Endodermal cell (in vitro differentiated cells): ENCODE measurements at regions not wholly inside any gene's neighbourhood (a gene's known extent, or its start where the extent isn't known, plus 50 kb on each side); places are given as distances from the start of the nearest gene placed in this dataset.

Experiments used
- DNase-seq: peaks from one replicate; pipeline ENCODE4 v3.0.0-alpha.2; 2017
- H3K27ac ChIP-seq: 2 replicates; pipeline ENCODE4 v1.5.1; 2013; ENCODE audit warnings: mild to moderate bottlenecking, low read depth, low read length, moderate library complexity
- H3K27me3 ChIP-seq: 2 replicates; pipeline ENCODE4 v1.6.1; 2013; ENCODE audit warnings: mild to moderate bottlenecking, low read length, moderate library complexity; ENCODE audit not compliant: insufficient read depth, control insufficient read depth, poor library complexity, severe bottlenecking
- H3K36me3 ChIP-seq: 2 replicates; pipeline ENCODE4 v1.7.0; 2013; ENCODE audit warnings: mild to moderate bottlenecking, low read length, moderate library complexity; ENCODE audit not compliant: control insufficient read depth, insufficient read depth
- H3K4me1 ChIP-seq: one replicate; pipeline ENCODE4 v1.7.0; 2013; ENCODE audit warnings: low read length; ENCODE audit not compliant: control insufficient read depth, insufficient read depth
- H3K4me3 ChIP-seq: 2 replicates; pipeline ENCODE4 v1.5.1; 2013; ENCODE audit warnings: mild to moderate bottlenecking, low read length, moderate library complexity
- H3K9ac ChIP-seq: 2 replicates; pipeline ENCODE4 v1.6.1; 2013; ENCODE audit warnings: mild to moderate bottlenecking, low read length, moderate library complexity; ENCODE audit not compliant: poor library complexity, severe bottlenecking; ENCODE audit errors: extremely low read depth
- H3K9me3 ChIP-seq: 2 replicates; pipeline ENCODE4 v1.6.1; 2013; ENCODE audit warnings: mild to moderate bottlenecking, low read length, moderate library complexity; ENCODE audit not compliant: control insufficient read depth
- H3K27ac Mint-ChIP-seq: 2 replicates; pipeline ENCODE4 v1.8.0; 2020; ENCODE audit warnings: mixed read lengths
- H3K27me3 Mint-ChIP-seq: 2 replicates; pipeline ENCODE4 v1.8.0; 2021; ENCODE audit warnings: mild to moderate bottlenecking, mixed read lengths; ENCODE audit not compliant: insufficient read depth
- H3K36me3 Mint-ChIP-seq: 2 replicates; pipeline ENCODE4 v1.8.0; 2020; ENCODE audit warnings: low read depth, mixed read lengths
- H3K4me1 Mint-ChIP-seq: 2 replicates; pipeline ENCODE4 v1.8.0; 2020; ENCODE audit warnings: mixed read lengths
- H3K4me3 Mint-ChIP-seq: 2 replicates; pipeline ENCODE4 v1.8.0; 2020; ENCODE audit warnings: mild to moderate bottlenecking, moderate library complexity, mixed read lengths
- H3K9me3 Mint-ChIP-seq: 2 replicates; pipeline ENCODE4 v1.8.0; 2020; ENCODE audit warnings: mild to moderate bottlenecking, mixed read lengths
- CTCF ChIP-seq: fragments of 200-600 bp; sonication (generic); conservative IDR thresholded peaks from 2 replicates; pipeline ENCODE4 v1.5.0; 2021; ENCODE audit warnings: antibody characterized with exemption, mild to moderate bottlenecking
- WGBS, 2 experiments: methylation state at CpG; one replicate each; pipeline versions ENCODE4 v1.1.5 to v1.1.7; 2013; ENCODE audit warnings: missing lambda C conversion rate in 2 of 2, mixed read lengths in 1 of 2; ENCODE audit not compliant: insufficient coverage in 1 of 2, insufficient read length in 1 of 2; 5-methylcytosine and 5-hydroxymethylcytosine counted together

- H3K4me3 ChIP-seq = no peak overlapping the region
- peaks cover 6% of the 10 kb centered on the region for H3K27me3 Mint-ChIP-seq
These were observed 237.3 kb upstream of the ZMIZ1 start for GRCh38 chr10:78831461-78831860.

GRCh38 chr10:78832281-78832680 is 236.5 kb upstream of the ZMIZ1 start:
- H3K4me1 ChIP-seq = no peaks in the 10 kb centered on the region
- no peak overlapping the region for H3K27ac ChIP-seq
- no peak overlapping the region for H3K4me3 Mint-ChIP-seq
- no peaks in the 10 kb centered on the region for H3K36me3 Mint-ChIP-seq
- H3K27ac Mint-ChIP-seq = no peak overlapping the region
- WGBS, 2 experiments = 76 to 92% methylated on average over 2 of the region's 2 CpGs
- H3K9me3 Mint-ChIP-seq = peaks cover 16% of the 10 kb centered on the region
- H3K9me3 ChIP-seq = peaks cover 11% of the 10 kb centered on the region
- no peak overlapping the region for H3K9ac ChIP-seq
- H3K27me3 Mint-ChIP-seq = peaks cover 5% of the 10 kb centered on the region
- no peaks in the 10 kb centered on the region for H3K27me3 ChIP-seq
- peaks cover 2% of the 10 kb centered on the region for H3K4me1 Mint-ChIP-seq
- no peak overlapping the region for H3K4me3 ChIP-seq
- DNase-seq = no peak
- no peak for TF ChIP-seq CTCF
- H3K36me3 ChIP-seq = no peaks in the 10 kb centered on the region

More at GRCh38 chr10:78831461-78831860, 237.3 kb upstream of the ZMIZ1 start:
- H3K4me1 Mint-ChIP-seq = peaks cover 2% of the 10 kb centered on the region
- TF ChIP-seq CTCF = no peak
- no peak overlapping the region for H3K4me3 Mint-ChIP-seq
- DNase-seq = no peak
- Histone ChIP-seq H3K27me3 (no peaks in the 10 kb centered on the region), H3K9ac (no peak overlapping the region), H3K27ac (no peak overlapping the region), H3K36me3 (no peaks in the 10 kb centered on the region), H3K9me3 (peaks cover 11% of the 10 kb centered on the region), H3K4me1 (no peaks in the 10 kb centered on the region)
- H3K36me3 Mint-ChIP-seq = no peaks in the 10 kb centered on the region
- no peak overlapping the region for H3K27ac Mint-ChIP-seq
- 91 to 97% methylated on average over 8 of the region's 8 CpGs for WGBS, 2 experiments
- H3K9me3 Mint-ChIP-seq = peaks cover 16% of the 10 kb centered on the region

GRCh38 chr10:78838141-78838657 is 230.6 kb upstream of the ZMIZ1 start:
- DNase-seq = no peak
- 86 to 87% methylated on average over 5 of the region's 5 CpGs for WGBS, 2 experiments
- Histone ChIP-seq H3K27me3 (no peaks in the 10 kb centered on the region), H3K9me3 (peaks cover 11% of the 10 kb centered on the region), H3K4me1 (no peaks in the 10 kb centered on the region), H3K36me3 (no peaks in the 10 kb centered on the region), H3K9ac (no peak overlapping the region), H3K4me3 (no peak overlapping the region), H3K27ac (no peak overlapping the region)
- TF ChIP-seq CTCF = no peak
- no peaks in the 10 kb centered on the region for H3K36me3 Mint-ChIP-seq
- no peaks in the 10 kb centered on the region for H3K4me1 Mint-ChIP-seq
- H3K27me3 Mint-ChIP-seq = peaks cover 11% of the 10 kb centered on the region
- H3K9me3 Mint-ChIP-seq = peaks cover 9% of the 10 kb centered on the region
- H3K4me3 Mint-ChIP-seq = no peak overlapping the region
- H3K27ac Mint-ChIP-seq = no peak overlapping the region
